ENCODE measurements at regions not wholly inside any gene's neighbourhood (a gene's known extent, or its start where the extent isn't known, plus 50 kb on each side); places are given as distances from the start of the nearest gene placed in this dataset.

DNA sequence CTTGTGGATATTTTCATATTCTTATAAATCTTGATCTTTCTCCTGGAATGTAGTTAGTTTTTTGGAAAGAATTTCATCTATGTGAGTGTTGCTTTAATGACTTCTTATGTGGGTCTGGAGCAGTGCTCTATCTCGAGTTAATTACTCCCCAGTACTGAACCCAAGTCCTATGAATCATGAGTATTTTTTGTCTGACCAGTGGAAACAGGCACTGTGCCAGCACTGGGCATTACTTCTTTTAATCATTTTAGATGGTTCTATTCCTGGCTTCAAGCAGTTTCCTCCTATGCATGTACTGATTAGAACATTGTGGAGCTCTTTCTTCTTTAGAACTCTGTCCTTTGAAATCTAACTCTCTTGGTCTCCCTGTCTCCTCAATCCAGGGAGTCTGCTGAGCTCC is 466.3 kb downstream of the PCDH17 start:
- TF ChIP-seq, protein P1, sequence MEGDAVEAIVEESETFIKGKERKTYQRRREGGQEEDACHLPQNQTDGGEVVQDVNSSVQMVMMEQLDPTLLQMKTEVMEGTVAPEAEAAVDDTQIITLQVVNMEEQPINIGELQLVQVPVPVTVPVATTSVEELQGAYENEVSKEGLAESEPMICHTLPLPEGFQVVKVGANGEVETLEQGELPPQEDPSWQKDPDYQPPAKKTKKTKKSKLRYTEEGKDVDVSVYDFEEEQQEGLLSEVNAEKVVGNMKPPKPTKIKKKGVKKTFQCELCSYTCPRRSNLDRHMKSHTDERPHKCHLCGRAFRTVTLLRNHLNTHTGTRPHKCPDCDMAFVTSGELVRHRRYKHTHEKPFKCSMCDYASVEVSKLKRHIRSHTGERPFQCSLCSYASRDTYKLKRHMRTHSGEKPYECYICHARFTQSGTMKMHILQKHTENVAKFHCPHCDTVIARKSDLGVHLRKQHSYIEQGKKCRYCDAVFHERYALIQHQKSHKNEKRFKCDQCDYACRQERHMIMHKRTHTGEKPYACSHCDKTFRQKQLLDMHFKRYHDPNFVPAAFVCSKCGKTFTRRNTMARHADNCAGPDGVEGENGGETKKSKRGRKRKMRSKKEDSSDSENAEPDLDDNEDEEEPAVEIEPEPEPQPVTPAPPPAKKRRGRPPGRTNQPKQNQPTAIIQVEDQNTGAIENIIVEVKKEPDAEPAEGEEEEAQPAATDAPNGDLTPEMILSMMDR (IDR thresholded peaks at IDR 0.05) = no peak
- TF ChIP-seq EZH2 (IDR thresholded peaks at IDR 0.05; ENCODE audit: borderline replicate concordance, insufficient read depth, low read depth, low read length, poor library complexity, severe bottlenecking) = no peak
